Inferior parietal cortex (tissue), 1 donor: ENCODE measurements at regions not wholly inside any gene's neighbourhood (a gene's known extent, or its start where the extent isn't known, plus 50 kb on each side); places are given as distances from the start of the nearest gene placed in this dataset.
"Not testable (repeated sequence)": the region's sequence is repeated elsewhere in the genome, so short reads cannot be mapped to it uniquely, and the experiment has no call there.

Experiments used
- DNase-seq: peaks from one replicate; pipeline ENCODE4 v3.0.0-alpha.2; 2016; ENCODE audit errors: extremely low spot score

DNA sequence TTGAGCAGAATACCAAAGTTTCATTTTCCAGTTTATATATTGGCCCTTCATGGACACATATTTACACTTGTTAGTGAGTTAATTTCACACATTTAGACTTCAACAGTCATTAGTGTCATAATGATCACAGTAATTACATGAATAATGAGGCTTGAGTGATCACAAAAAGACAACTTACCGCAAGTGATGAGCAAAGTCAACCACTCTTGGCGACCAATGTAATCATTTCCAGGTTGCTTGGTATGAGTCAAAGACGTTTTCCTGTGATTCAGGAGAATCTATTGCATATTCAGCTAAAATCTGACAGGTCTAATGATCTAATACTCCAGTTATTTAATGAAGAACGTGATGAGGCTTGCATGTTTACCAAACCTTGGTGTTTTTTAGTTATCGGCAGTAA is 407.9 kb upstream of the TENM3 start:
- no peak for DNase-seq

DNA sequence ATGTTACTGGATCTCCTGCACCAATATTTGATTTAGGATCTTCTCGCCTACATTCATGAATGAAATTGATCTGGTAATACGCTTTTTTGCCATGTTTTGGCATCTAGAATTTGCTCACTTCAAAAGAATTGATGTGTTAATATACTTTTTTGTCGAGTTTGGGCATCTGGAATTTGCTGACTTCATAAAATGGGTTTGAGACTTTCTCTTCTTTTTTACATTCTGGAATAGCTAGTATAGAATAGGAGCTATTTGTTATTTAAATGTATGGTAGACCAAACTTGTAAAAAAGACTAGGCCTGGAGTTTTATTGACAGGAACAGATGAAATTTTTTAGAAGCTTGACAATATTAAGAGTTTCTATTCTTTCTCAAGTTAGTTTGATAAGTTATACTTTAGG is 404.9 kb upstream of the TENM3 start:
- DNase-seq, result no peak

DNA sequence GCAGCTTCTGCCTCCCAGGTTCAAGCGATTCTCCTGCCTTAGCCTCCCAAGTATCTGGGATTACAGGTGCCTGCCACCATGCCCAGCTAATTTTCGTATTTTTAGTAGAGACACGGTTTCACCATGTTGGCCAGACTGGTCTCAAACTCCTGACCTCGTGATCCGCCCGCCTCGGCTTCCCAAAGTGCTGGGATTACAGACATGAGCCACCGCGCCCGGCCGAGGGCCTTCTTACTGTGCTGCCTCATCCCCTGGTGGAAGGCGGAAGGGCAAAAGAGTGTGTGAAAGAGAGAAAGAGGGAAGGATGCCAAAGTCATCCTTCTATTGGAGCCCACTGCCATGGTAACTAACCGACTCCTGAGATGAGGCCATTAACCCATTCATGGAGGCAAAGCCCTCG is 399.4 kb upstream of the TENM3 start:
- not testable (repeated sequence) for DNase-seq

DNA sequence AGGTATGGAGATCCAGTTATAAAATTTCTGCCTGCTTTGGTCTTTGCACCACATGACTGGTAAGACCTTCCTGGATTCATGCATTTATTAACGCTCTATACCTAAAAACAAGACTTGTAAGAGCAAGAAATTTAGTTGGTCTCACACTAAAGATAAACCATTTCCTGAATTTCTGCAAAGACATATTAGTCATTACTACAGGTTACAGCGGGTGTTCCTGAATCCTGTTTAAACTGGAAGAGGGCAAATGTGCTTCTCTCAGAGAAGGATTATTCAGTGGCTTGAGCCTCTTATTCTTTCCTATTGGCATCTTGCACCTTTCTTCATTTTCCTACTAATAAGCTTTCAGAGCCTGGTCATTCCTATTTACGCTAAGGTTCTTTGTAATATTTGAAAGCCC is 397.6 kb upstream of the TENM3 start:
- no peak for DNase-seq

DNA sequence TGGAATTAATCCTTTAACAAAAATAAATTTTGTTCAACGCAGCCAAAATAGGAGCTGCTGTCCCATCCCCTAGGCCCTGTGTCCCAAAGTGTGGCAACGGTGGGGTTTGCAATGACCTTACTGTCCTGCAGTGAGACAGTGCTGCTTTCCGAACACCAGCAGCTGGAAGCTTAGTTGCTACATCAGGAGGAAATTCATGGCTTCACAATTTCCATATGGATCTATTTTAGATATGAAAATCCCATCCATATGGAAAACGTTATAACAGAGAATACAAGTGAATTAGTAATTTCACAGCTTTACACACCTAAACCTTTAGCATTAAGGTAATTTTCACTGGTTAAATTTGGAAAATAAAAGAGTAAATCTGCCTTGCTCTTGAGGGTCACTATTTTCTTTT is 396.3 kb upstream of the TENM3 start:
- no peak for DNase-seq

DNA sequence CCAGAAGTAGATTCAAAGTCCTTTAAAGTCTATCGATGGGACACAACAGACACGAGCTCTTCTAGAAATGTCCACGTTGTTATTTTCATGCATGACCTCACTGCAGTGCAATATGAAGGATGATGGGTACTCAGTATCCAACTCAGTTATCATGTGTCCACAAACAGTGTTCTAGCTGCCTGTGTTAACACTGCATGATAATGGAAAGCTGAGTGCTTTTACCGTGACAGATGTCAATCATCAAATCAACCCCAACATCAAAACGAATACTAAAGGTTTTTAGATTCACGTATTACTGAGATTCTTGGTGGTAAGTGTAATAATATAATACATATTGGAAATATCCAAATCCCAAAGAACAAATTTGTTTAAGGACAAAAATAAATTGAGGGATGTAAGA is 394.8 kb upstream of the TENM3 start:
- DNase-seq, result no peak

DNA sequence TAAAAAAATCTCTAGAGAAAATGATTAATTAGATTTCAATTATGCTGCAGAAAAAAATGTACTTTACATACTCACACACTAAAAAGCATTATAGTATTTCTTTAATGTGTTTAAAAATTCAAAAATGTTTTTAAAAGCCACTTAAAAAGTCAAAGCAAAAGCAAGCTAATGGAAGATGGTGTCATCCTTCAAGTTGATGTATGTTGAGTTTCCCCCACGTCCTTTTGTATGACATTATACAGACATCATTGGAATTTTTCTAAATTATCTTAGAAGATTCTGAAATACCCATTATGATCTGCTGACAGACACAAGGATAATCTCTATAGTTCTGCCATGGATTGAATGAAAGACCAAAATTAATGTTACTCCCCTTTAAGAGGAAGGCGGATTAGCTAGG is 393.7 kb upstream of the TENM3 start:
- DNase-seq, result no peak

DNA sequence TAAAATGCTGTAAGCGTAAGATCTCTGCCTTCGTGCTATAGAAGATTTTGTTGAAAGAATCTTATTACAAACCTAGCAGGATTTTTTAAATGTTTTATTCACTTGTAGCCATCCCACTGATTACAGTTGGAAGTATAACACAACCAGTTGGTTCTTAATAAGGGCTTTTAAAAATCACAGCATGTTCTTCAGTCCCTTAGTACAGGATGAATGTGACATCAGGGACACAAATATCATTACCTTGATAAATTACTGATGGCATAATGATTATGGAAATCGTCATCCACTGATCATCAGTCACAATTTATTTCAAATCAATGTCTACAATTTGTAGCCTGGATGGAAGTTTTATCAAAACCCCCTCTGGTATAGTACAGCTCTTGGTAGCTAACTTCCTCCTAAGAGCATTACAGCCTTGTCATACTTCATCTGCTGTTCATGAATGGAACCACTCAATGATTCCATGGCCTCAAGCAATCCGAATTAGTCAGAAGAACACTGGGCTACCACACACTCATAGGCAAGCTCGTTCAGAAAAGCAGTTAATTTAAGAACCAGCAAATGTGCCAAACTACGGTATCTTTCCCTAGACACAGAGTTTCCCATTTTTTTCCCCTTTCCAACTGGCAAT is 389.2 kb upstream of the TENM3 start:
- no peak for DNase-seq

DNA sequence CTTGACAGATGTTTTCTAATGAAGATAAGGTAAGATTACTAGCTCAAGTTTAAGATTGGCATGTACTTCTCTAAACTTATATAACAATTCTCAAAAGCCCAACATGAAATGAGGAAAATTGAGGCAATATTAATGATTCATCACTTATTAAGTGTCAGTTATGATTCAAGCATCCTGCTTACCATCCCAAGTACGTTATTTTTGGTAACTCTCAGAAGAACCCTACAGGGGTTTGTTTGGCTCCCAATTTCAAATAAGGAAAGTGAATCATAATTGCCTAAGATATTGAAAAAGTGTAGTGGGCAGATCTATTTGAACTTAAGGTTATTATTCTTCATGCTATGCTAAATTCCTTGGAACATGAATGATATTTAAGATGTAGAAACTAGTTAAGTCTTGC is 387.9 kb upstream of the TENM3 start:
- no peak for DNase-seq

DNA sequence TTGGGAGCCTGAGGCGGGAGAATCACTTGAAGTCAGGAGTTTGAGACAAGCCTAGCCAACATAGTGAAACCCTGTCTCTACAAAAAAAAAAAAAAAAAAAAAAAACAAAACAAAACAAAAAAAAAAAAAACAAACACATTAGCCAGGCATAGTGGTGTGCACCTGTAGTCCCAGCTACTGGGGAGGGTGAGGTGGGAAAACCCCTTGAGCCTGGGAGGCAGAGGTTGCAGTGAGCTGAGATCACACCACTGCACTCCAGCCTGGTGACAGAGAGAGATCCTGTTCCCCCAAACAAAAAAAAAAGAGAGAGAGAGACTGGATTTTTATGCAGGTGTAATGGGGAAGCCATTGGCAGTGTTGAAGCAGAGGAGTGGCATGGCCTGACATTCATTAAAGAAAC is 385.7 kb upstream of the TENM3 start:
- not testable (repeated sequence) for DNase-seq

DNA sequence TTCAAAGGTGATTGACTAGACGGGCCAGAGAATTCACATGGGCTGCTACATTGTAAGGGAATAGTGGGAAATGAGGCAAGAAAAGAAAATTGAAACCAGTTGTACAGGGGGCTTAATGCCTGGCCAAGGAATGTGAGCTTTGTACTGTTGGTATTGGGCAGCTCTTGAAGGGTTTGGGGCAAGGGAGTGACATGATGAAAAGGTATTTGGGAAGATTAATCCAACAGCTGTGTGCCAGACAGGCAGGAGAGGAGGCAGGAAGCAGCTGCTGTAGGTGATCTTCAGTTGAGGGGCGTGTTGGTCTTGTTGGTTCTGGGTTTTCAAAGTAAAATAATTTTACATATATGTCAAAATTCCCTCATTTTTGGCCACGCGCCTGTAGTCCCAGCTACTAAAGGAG is 384.5 kb upstream of the TENM3 start:
- no peak for DNase-seq

DNA sequence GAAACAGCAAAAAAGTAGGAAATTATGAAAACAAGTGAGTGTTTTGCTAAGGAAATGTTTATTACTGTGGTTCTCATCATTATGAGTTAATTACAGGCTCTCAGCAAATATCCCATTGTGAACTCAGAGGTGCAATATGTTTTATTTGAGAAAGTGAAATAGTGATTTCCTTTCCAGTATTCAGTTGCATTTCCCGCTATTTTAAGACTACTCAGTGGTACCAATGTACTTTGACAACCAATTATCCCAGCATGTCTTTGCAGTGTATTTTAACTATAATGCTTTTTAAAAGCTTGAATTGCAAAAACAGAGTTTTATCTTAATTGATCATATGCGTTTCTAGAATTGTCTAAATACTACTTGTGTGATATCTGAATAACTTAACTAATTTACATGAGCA is 383.8 kb upstream of the TENM3 start:
- DNase-seq, result no peak

DNA sequence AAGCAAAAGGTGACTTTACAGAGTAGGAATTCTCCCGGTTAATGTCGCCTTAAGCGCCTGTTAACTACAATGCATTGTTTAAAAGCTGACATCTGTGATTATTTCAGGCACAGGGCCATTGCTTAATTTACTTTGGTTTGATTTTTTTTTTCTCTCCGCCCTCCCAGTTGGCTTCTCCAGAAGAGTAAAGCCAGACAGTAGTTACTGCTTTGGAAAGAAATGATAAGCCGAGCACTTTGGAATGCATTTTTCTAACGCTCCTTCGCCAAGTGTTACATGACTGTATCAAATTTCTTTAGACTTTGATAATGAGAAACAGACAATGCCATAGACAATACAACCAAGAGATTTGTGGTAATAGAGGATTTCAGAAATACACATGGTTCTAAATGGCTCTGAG is 383.0 kb upstream of the TENM3 start:
- no peak for DNase-seq

DNA sequence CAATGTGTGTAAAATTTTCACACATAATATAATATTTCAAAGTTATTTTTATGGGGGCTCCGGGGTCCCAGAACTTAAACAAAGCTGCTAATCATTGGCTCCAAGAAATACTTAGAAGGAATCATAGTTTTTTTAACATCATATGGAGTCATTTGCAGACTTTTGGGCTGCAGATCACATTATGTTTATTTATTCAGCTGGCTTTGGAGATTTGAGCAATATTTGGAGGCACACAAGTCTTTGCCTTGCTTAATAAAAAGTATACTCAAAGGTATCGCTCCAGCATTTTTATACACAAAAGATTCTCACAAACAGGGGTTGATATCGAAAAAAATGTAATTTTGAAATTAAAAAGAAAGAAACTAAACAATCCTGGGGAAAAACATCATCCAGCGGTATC is 382.5 kb upstream of the TENM3 start:
- DNase-seq, result no peak

DNA sequence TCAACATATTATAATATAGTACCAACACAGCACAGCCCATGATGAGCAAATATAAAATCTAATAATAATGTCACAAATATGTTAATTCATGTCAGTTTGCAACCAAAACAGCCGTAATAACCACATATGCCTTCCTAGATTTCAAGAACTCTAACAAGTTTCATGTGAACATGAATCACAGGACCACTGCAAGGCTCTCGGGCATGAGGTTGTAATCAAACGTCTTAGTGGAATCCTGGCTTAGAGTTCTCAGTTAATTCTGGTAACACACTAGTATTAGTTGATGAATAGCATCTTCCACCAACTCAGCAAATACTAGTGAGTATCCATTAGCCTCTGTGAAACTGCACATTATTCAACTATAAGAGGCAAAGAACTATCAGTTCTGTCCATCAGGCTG is 379.3 kb upstream of the TENM3 start:
- DNase-seq, result no peak

DNA sequence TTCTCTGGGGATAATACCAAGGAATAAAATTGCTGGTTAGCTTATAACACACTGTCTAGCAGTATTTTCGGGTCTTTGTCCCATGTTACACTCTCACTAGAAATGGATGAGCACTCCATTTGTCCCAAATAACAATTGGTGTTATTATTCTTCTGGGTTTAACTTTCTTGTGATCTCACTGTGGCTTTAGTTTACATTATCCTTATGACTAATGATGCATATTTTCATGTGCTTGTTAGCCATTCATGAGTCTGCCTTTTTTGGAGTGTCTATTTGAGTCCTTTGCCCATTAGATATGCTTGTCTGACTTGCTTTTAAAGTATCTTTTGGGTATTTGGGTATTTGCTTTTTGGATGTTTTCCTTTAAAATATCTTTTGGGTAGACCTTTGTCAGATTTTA is 372.9 kb upstream of the TENM3 start:
- no peak for DNase-seq

DNA sequence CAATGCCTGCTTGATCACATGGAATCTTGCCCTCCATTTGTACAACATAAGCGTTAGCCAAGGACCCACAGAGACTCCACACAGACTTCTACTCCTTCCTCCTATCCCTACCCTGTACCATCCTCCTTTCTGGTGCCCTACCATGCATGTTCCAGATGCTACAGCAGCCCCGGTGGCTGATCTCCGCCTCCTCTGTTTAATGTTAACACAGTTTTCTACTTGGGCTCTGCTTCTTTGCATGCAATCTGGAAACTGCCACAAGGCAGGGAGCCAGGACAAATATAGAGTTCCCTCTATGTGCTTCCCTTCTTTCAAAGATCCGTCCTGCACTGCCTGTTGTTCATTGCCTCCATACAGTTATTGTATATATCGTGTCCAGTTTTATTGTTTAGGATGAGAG is 368.6 kb upstream of the TENM3 start:
- no peak for DNase-seq

DNA sequence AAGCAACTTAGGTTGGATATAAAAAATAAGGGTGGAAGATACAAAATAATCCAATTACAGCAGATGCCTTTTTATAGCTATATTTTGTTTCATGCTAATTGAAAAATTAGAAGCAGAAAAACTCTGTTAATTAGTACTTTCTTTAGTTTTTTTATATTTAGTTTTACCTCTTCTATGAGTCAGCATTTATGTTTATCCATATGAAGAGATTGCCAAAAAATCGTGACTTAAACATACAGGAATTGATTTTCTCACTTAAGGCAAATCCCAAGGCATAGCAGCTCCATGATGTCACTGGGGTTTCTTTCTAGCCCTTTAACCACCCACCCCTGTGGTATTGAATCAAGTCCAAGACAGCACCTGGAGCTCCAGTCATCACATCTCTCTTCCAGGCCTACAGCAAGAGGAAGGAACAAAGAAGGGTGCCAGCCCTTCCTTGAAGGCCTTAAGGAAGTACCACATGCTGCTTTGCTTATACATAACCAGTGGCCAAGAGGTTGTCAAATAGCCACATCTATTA is 365.8 kb upstream of the TENM3 start:
- no peak for DNase-seq

DNA sequence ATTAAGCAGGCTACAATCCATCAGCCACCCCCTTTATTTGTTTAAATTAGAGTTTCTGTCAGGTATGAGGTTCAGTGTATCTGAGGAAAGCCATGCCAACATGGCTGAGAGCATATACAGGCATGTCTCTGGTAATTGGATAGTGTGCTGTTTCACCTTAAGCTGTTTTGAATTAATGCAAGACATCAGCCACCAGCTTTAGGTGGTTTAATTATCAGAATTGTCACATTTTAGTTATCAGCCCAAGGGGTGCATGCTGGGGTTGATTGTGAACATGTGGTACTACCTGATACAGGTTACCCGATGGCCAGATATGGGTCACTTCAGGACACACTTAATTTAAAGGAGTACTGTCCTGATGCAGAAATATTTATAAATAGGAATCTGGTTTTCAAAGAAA is 353.2 kb upstream of the TENM3 start:
- DNase-seq, result no peak

DNA sequence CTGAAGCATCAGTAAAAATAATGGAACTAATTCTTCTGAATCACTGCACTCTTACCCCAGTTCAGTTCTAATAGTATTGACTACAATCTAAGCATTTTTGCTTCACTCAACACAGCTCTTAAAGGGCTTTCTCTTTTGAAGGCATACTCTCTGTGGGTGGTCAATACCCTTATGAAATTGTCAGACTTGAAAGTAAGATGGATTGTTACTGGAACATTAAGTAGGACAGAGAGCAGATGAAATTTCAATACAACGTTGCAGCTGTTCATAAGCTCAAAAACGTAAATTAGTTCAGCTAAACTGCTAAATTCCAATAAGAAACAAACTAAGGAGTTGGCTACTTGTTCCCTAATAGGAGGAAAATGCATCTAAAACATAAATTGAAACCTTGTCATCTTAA is 352.3 kb upstream of the TENM3 start:
- no peak for DNase-seq

DNA sequence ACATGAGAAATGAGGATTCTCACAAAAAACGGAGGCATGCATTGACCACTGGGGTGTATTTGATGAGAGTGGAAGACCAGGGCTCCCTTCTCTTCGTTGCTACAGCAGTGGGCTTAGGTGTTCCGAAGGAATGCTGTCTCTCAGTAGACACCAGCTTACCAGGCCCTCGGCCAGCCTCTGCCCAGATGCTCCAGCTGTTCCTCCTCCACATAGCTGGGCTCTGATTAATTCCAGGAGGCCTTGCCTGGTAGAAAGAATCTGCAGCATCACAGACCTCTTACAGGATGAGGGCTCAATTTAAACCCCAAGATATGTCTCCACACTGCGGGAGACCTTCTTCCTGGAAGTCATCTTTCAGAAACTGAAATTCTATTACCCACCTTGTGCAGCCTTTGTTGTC is 346.6 kb upstream of the TENM3 start:
- DNase-seq, result no peak

DNA sequence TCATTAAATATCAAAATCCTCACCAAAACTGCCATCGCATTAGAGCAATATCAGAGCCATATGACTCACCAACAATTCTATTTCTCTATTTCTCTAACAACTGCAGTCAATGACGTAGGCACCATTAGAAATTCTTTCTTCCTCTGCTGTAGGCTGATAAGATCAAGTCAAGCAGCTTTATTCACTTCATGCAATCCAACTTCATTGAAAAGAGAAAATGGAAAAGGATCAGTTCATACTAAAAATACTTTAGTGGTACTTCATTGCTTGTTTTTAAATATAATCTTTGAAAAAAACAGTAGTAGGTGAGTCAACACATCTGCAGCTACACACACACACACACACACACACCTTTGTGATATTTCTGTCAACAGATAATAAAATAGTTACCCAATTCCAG is 345.3 kb upstream of the TENM3 start:
- DNase-seq, result no peak

DNA sequence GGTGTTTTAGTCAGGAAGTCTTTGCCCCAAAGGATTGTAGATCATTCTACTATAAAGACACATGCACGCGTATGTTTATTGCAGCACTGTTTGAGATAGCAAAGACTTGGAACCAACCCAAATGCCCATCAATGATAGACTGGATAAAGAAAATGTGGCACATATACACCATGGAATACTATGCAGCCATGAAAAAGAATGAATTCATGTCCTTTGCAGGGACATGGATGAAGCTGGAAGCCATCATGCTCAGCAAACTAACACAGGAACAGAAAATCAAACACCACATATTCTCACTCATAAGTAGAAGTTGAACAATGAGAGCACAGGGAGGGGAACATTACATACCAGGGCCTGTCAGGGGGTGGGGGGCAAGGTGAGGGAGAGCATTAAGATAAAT is 340.8 kb upstream of the TENM3 start:
- DNase-seq, result not testable (repeated sequence)

DNA sequence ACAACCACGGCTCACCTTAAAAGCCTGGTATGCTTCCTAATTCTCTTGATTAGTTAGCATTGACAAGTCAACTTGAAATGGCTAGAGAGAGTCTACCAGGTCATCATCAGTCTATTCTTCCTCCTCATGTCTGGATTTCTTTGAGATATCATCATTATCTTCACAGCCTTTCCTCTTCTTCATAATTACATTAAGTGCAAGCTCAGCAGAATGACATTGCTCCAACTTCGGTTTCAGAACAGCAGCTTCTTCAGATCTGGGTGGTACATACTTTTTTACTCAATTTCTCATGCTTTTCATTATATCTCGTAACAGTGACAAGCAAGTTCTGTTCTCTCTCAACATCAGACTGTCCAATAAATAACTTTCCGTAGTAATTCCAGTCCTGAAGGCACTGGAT is 337.5 kb upstream of the TENM3 start:
- DNase-seq, result no peak
